ENCODE measurements at regions not wholly inside any gene's neighbourhood (a gene's known extent, or its start where the extent isn't known, plus 50 kb on each side); places are given as distances from the start of the nearest gene placed in this dataset.

DNA sequence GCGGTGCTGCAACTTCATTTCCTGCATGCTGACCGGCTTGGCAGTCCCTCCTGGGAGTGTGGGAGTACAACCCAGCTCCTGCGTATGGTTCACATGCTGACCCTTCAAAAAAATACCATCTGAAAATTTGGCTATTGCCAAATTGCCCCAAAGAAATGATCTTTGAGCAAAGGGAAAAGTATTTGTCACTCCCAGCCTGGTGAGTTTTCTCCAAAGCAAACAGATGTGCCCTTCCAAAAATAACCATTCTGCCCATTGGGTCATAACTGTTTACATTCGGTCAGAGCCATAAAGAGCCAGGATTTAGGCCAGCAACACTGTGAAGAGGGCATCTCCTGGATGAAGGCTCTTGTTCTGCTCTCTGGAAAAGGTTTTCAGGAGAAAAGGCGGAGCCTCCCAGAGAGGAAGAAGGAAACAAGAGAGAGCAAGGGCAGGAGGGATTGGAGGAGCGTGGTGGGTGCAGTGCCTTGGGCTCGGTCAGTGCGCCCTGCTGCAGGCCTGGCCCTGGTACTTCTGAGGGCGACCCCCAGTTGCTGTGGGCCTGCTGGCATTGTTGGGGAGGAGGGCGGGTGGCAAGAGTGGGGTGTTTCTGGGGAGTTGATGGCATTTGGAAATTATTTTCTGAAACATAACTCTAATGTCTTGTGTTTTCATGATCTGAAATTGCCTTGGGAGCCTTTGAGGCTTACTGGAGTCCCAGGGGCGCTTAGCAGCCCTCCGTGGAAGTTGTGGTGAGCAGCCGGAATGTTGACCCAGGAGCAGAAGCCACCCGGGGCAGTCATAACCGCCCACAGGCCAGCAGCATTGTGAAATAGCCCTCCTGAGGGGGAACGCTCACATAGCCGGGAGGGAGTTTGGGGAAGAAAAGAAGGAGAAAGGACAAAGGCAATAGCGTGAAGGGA lies 248.4 kb downstream of the MYLK4 start:
- no peak for DNase-seq

DNA sequence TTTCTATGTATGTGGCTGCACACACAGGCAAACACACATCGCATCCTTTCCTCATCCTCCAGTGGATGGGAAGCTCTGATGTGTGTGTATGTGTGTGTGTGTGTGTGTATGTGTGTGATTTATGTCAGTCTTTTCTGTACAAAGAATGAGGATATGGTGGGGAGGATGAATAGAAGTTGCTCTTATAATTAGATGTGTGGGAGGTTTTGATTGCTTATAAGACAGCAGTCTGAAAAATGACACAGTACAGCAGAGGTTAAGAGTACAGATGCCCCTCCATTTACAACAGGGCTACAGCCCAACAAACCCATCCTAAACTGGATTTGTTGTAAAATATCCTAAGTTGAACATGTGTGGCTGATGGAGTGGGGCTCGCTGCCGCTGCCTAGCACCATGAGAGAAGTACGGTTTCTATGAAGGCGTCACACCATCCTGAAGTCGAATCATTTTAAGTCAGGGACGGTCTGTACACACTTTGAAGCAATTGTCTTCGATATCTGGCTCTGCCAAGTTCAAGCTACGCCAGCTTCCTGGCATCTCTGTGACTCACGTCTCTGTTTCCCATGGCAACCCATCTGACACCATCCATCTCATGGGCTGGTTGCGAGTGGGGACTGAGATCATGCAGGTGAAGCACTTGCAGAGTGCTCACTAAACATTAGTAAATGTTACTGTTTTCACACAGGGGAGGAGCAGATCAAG lies 252.6 kb downstream of the MYLK4 start:
- DNase-seq = no peak

DNA sequence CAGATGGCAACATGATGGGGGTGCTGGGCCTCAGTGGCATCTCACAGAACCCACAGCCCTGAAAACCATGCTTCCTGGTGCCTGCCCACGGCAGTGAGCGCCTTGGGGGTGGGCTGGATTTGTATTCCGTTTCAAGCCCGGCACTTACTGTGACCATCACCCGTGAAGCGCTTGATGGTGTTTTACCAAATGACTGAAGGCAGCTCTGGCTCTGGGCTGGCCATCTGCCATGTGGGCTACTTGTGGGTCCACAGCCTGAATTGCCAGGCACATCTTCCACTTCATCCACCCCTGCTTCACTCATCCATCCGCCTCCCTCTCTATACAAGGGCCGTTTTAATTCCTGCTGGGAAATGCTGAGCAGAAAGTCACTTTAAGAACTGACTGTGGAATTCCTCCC lies 250.9 kb upstream of the GMDS start:
- no peak for DNase-seq

DNA sequence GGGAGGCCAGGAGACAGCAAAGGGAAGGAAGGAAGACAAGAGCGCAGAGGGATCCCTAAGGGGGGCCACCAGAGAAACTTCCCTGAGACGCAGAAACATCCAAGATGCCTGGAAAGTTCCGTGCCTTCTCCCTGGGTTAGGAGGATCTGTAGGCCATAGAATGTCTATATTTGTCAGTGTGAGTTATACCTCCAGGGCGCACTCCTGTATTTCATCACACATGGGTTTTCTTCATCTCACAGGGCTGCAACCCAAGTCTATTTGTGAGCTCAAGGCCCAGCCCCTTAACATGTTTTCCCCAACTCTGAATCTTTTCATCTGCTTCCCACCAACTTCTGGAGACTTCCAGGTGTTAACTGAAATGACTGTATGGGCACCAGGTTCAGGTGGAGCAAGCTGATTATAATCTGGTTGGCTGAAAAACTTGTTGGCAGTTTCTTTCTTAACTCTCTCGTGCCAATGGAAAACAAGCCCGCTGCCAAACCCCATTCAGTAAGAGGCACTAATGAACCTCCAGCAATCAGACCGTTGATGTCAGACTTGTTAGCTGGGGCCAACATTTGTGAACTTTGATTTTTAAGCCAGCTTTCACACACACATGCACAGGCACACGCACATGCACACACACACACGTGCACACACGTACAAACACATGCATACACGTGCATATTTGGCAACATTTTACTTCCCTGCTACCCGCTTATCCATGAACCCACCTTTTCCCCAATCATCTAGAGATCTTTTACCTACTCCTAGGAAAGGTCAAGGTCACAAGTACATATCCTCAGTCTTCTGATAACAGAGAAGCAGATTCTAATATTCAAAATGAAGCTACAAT lies 247.5 kb upstream of the GMDS start:
- DNase-seq = no peak

DNA sequence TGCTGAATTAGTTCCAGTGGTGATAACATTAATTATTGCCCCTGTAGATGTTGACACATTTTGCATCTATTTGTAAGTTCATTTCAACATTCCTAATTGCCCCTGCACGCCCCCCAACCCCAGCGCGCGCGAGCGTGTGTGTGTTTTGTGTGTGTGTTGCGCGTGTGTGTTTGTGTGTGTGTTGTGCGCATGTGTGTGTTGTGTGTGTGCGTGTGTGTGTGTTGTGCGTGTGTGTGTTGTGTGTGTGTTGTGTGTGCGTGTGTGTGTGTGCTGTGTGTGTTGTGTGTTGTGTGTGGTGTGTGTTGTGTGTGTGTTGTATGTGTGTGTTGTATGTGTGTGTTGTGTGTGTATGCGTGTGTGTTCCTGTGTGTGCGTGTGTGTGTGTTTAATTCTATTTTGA lies 245.7 kb upstream of the GMDS start:
- DNase-seq = no peak

DNA sequence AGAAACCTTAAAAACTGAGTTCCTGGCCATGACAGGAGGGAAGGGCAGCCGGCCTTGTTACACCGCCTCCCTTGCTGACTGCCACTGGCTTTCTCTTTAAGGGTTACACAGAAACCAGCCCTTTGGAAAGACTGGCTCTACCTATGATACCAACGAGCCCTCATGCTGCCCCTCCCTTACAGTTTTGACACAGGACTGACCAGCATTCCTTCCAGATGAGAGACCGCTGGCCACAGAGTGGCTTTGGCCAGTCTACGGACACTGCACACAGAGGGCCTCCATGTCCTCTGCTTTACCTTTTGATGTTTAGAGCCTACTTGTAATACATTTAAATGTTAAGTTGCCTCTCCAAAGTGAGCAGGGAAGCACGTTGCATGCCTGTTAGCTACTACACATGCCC lies 243.2 kb upstream of the GMDS start:
- no peak for DNase-seq

DNA sequence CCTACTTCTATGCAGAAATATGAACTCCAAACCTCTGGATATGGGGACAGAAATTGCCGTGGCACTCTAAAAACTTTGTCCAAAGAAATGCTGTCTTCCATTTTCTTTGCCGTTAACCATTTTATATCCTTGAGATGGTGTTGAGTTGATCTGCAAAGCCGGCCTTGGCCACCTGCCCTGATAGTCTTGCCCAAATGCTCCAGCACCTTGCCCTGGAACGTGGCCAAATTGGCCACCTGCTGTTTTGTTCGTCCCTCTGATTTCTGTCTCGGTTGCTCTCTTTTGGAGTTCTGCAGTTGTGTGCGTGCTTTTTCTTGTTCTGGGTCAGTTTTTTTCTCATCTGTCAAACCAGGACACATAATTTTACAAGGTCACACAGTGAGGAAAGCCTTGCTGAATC lies 239.7 kb upstream of the GMDS start:
- no peak for DNase-seq

DNA sequence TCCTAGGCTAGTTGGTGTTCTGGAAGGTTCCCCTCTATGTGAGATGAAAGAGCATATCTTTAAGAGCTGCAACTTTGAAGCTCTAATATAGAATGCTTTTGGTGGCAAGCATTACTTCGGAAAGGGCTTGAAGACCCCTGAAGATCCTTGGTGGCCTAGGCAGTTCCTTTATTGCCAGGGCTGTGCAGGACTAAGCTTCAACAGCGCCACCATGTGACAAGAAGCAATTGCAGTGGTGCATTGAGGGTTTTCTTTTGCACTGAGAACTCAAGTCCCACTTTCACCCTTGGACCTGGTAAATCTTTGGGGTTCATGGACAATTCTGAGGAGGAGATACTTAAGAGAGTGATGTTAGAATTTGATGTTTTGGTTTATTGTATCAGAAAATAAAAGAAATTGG lies 237.4 kb upstream of the GMDS start:
- no peak for DNase-seq

DNA sequence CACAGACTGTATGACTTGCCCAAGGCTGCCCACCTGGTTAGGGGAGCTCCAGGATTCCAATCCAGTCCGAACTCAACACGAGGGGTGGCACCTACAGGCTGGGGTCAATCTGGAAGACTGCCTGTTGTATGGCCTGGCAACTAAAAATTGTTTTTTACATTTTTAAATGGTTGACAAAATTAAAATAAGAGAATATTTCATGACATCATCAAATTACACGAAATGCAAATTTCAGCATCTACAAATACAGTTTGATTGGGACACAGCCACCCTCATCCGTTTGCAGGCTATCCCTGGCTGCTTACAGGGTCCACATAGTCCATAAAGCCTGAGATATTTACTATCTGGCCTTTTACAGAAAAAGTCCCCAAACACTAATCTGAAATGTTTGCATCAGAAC lies 235.9 kb upstream of the GMDS start:
- no peak for DNase-seq

DNA sequence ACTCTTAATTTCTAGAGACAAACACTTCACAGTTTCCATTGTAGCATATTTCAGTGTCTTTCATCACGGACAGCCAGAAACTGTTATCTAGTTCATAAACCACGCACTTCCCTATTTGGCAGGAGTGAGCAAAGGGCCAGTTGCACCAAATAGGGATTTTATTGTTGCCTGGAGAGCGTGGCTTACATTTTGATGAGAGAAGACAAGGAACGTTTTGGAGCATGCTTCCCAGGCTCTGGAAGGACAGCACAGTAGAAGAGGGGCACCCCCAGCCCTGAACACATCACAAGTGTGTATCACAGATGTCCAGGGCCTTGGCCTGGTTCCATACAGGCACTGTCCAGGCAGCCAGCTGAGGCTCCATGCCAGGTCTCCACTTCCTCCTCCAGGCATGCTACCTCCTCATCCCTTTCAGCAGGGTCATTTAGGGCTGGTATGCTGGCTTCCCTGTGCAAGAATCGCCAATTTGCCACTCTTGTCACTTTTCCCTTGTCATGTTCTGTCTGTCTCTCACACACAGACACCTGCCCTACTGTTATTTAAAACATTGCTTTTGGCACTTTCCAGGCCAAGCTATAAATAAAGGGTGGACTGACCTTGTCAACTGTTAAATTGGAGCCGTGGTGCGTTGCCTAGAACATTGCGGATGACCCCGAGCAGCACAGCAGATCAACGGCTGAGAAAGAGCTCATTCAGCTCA lies 235.0 kb upstream of the GMDS start:
- DNase-seq = no peak

DNA sequence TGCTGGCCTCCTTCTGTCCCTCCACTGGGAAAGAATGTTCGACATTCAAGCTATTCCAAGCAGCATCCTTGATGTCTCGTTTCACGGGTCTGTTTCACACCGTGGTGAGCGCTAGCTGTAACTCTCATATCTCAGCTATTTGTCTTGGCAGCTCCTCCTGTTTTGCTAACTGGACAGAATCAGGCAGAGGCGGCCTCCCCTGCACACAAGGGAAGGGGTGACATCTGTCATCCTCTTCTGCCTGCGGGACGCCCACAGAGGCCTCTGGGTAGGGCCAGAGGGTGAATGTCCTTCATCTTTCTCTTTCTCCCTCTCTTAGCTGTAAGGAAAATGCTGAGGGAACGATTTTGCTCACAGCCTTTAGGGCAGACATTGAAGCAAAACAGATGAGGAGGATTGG lies 232.8 kb upstream of the GMDS start:
- DNase-seq = no peak

DNA sequence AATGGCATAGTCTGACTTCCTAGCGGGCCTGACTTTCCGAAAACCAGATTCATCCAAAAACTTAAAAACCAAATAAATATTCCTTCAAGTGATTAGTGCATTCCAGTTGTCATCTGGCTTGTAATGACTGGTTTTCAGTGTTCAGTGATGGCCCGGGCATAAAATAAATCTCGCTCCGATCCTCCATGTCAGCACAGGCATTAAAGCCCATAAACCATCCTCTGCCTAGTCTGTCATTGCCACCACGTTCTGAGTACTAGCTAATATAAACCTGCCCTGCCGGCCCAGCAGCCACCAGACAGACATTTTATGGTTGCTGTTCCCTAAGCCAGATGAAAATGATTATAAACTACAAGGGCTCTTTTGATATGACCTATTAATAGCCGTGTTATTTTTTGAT lies 232.3 kb upstream of the GMDS start:
- no peak for DNase-seq

DNA sequence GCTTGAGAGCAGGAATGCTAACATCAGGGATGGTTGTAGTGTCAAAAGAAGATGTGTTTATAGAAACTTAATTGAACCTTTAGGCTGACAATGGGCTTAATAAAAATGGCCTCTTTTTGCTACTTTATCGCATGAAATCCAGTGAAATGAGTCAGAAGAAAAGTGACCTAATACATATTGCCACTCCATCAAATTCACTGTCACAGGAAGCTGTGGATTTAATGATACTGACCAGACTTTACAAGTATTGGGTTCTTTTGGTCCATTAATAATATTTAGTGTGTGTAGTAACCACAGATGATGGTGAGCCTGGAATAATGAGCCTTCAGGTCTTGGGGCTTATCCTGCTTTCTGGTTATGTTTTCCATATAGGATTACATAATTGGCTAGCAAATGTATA lies 231.8 kb upstream of the GMDS start:
- no peak for DNase-seq

DNA sequence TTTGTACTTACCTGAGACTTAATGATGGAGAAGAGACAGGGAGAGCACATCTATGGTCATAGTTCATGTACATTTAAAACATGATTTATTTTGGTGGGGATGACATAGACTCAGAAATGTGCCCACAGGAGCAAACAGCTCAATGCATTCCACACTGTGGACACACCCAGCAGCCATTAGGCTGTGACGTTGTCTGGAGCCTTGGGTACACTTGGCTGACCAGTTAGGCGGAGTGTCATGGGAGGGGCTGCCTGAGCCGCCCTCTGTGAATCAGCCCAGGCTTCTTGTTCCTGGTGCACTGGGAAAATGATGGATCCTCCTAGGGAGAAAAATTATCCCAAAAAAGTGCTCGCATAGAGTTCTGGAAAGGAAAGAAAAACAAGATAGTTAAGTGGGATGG lies 231.0 kb upstream of the GMDS start:
- DNase-seq = no peak

DNA sequence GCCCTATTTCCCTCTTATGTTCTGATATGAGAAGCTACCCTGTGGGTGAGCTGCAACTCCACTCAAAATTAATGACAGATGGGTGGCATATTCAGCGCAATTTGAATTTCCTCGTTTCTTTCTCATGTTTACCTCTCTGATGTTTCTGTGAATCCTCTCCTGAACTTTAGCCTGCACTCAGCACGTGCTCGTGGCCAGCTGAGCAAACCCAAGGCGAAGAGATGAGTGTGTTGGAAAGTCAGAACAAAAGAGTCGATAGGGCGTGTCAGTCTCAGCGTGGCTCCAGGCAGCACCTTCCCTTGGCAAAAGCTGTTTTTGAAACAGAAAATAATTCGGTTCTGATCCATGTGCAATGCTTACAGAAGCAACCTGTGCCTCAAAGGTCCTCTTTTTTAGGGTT lies 226.1 kb upstream of the GMDS start:
- no peak for DNase-seq

DNA sequence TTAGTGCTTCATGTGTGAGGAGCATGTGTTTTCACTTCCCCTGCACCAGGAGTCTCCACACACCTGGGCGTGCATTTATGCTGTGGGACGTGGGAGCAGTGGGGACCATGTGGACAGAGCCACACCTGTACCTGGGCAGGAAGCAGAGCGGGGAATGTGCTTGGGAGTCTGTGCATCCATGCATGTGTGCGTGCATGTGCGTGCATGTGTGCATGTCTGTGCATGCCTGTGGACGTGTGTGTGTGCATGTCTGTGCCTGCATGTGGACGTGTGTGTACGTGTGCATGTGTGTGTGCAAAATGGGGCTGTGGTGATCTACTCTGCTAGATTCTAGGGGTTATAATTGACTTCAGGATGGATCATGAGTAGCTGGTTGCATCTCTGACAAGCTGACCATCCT lies 224.0 kb upstream of the GMDS start:
- DNase-seq = no peak

DNA sequence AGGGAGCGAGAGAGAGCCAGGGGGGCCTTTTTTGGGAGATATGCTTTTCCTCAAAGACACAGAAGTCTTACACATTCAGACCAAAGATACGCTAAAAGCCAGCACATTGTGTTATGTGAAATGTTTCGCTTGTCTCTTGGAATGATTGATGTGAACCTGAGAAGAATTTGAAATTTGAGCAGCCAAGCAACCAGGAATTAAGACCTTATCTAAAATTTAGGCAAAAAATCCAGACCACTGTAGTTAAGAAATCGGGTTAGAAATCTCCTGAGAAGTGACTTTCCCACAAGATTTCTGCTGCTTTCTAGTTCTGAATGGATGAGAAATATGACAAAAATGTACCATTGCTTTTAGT lies 223.2 kb upstream of the GMDS start:
- no peak for DNase-seq

DNA sequence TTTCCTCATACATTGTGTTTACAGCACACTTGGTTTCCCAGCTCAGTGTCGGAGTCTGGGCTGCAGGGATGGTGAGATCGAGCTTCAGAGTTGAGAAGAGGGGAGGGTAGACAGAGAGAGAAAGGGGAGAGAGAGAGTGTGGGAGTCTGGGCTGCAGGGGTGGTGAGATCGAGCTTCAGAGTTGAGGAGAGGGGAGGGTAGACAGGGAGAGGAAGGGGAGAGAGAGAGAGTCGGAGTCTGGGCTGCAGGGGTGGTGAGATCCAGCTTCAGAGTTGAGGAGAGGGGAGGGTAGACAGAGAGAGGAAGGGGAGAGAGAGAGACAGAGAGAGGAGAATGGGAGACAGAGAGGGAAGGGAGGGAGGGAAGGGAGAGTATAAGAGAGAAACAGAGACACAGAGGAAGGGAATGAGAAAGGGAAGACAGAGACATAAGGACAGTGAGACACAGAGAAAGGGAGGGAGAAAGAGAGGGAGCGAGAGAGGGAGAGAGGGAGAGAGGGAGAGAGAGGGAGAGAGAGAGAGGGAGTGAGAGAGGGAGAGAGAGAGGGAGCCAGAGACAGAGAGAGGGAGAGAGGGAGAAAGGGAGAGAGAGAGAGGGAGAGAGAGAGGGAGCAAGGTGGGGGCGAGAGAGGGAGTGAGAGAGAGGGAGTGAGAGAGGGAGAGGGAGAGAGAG lies 222.7 kb upstream of the GMDS start:
- no peak for DNase-seq

DNA sequence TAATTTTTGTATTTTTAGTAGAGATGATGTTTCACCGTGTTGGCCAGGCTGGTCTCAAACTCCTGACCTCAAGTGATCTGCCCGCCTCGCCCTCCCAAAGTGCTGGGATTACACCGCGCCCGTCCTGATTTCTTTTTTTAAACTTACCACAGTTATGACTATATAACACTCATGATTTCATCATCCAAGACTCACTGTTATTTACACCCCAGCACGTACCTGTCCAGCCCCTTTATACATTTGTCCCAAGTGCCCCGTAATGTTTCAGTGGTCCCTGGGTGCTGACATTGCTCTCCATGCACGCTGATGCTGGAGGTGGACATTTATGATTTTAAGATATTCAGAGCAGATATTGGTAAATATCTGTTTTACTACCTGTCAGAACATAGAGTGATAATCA lies 219.9 kb upstream of the GMDS start:
- DNase-seq = no peak

DNA sequence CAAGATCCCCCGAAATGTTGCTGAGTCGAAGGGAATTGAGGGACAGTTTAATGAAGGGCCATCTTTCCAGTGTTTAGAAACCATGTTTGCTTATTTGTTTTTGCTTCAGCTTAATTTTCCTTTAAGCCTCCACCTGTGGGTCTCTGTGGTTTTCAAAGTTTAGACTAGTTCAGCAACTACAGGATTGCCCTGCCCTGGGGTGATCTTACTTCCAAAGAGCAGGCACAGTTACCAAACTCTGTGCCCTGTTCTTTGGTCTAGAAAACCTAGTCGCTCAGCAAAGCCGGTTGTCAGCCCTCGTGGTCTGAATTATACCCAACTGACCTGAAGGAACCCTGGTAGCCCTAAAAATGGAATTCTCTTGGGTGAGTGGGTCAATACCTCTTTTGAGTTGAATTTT lies 219.2 kb upstream of the GMDS start:
- DNase-seq = no peak

DNA sequence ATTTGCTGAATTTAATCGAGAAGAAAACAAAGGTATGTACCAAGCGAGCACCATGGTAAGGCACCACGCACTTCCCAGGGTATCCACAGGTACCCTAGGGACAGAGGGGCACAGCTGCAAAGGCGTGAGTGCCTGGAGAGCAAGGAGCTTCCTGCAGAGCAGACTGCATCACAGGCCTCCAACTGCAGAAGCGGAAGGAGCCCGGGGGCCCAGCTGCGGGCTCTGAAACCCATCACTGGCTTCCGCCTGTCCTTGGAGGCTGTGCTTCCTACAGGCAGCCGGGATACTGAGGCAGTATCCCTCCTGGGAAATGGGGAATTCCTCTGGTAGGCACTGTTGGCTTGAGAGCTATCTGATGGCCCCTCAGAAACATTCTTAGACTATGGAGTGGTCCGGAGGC lies 217.4 kb upstream of the GMDS start:
- no peak for DNase-seq

DNA sequence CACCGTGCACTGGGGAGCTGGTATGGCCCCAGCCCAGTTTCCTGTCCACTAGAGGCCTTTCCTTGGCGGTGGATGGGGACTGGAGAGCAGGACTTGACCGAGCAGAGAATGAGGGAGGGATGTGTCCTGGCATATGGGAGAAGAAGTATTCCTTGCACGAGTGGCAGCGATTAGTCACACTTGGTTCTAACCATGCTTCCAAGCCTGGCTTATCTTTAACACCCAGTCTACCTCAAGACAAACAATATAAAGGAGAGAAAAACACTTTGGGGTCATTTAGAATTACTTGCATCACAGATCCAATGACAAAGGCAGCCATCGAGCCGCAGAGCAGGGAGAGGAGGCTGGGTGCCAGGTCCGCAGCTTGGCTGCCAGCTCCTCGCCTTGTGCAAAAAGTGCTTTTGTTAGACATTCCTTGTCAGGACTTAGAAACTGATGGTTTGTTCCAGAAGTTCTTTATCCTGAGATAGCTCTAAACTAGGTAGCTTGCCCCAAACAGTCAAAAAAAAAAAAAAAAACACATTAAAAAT lies 214.9 kb upstream of the GMDS start:
- DNase-seq = no peak

Data from activated T-cell treated with anti-CD3 and anti-CD28 coated beads, Interleukin-2, amount 50 U/mL, for 48 hours (primary cell).